OCI-LY1 (cell line): ENCODE measurements at regions not wholly inside any gene's neighbourhood (a gene's known extent, or its start where the extent isn't known, plus 50 kb on each side); places are given as distances from the start of the nearest gene placed in this dataset.

Experiments
- H2AFZ ChIP-seq: fragments of 200-600 bp; sonication (generic), shearing (Covaris generic); 2 replicates; pipeline ENCODE4 v1.6.0; 2014; ENCODE audit warnings: antibody characterized with exemption, mild to moderate bottlenecking, low read length
- H3F3A ChIP-seq: fragments of 200-600 bp; sonication (generic), shearing (Covaris generic); 2 replicates; pipeline ENCODE4 v1.6.0; 2014; ENCODE audit warnings: mild to moderate bottlenecking, antibody characterized with exemption, low read length, moderate library complexity; ENCODE audit not compliant: insufficient read depth
- H3K27ac ChIP-seq: fragments of 200-600 bp; sonication (generic); 2 replicates; pipeline ENCODE4 v1.5.1; 2014; ENCODE audit warnings: low read length, mixed run types, mild to moderate bottlenecking, low read depth; ENCODE audit not compliant: poor library complexity, severe bottlenecking
- H3K27me3 ChIP-seq: fragments of 200-600 bp; sonication (generic); 2 replicates; pipeline ENCODE4 v1.6.0; 2014; ENCODE audit warnings: antibody characterized with exemption, mild to moderate bottlenecking, low read length, moderate library complexity; ENCODE audit not compliant: insufficient read depth
- H3K36me3 ChIP-seq: fragments of 200-600 bp; sonication (generic); 2 replicates; pipeline ENCODE4 v1.6.1; 2014; ENCODE audit warnings: mild to moderate bottlenecking, antibody characterized with exemption, low read length, moderate library complexity, mixed read lengths; ENCODE audit not compliant: insufficient read depth
- H3K4me1 ChIP-seq: fragments of 200-600 bp; sonication (generic); 2 replicates; pipeline ENCODE4 v1.5.1; 2014; ENCODE audit warnings: mild to moderate bottlenecking, low read length, moderate library complexity; ENCODE audit not compliant: insufficient read depth, severe bottlenecking
- H3K4me2 ChIP-seq: fragments of 200-600 bp; sonication (generic), shearing (Covaris generic); 2 replicates; pipeline ENCODE4 v1.6.1; 2014; ENCODE audit warnings: low read length
- H3K4me3 ChIP-seq: fragments of 200-600 bp; sonication (generic); 2 replicates; pipeline ENCODE4 v1.5.1; 2014; ENCODE audit warnings: low read length, low read depth, mild to moderate bottlenecking, mixed read lengths; ENCODE audit not compliant: poor library complexity, severe bottlenecking
- H3K79me2 ChIP-seq: fragments of 200-600 bp; shearing (Covaris generic); 2 replicates; pipeline ENCODE4 v1.6.1; 2016; ENCODE audit warnings: mixed run types, low read length, mixed read lengths; ENCODE audit not compliant: insufficient read depth
- H3K9ac ChIP-seq: fragments of 200-600 bp; sonication (generic), shearing (Covaris generic); 2 replicates; pipeline ENCODE4 v1.6.1; 2014; ENCODE audit warnings: mild to moderate bottlenecking, low read length, mixed read lengths
- H3K9me2 ChIP-seq: fragments of 200-600 bp; sonication (generic), shearing (Covaris generic); 2 replicates; pipeline ENCODE4 v1.6.1; 2014; ENCODE audit warnings: low read depth, mild to moderate bottlenecking, low read length, mixed read lengths
- H3K9me3 ChIP-seq: fragments of 200-600 bp; shearing (Covaris generic); 2 replicates; pipeline ENCODE4 v1.6.1; 2014; ENCODE audit warnings: low read length, mixed read lengths
- H4K20me1 ChIP-seq: fragments of 200-600 bp; sonication (generic), shearing (Covaris generic); 2 replicates; pipeline ENCODE4 v1.6.0; 2016; ENCODE audit warnings: mild to moderate bottlenecking, low read length; ENCODE audit not compliant: insufficient read depth
- EZH2 ChIP-seq: fragments of 200-600 bp; sonication (generic), shearing (Covaris generic); IDR thresholded peaks from 2 replicates; pipeline ENCODE4 v1.8.0; 2017; ENCODE audit warnings: borderline replicate concordance, mixed run types, mild to moderate bottlenecking, antibody characterized with exemption, low read length, moderate library complexity, mixed read lengths
- TF ChIP-seq, protein P1 (sequence below): fragments of 200-600 bp; sonication (generic), shearing (Covaris generic); IDR thresholded peaks from 2 replicates; pipeline ENCODE4 v1.5.1; 2017; ENCODE audit warnings: mild to moderate bottlenecking, antibody characterized with exemption, low read length, moderate library complexity, mixed read lengths

- H3K36me3 ChIP-seq: no peaks in the 10 kb centered on the region
- H4K20me1 ChIP-seq: no peaks in the 10 kb centered on the region
- TF ChIP-seq EZH2: no peak
- TF ChIP-seq, protein P1, sequence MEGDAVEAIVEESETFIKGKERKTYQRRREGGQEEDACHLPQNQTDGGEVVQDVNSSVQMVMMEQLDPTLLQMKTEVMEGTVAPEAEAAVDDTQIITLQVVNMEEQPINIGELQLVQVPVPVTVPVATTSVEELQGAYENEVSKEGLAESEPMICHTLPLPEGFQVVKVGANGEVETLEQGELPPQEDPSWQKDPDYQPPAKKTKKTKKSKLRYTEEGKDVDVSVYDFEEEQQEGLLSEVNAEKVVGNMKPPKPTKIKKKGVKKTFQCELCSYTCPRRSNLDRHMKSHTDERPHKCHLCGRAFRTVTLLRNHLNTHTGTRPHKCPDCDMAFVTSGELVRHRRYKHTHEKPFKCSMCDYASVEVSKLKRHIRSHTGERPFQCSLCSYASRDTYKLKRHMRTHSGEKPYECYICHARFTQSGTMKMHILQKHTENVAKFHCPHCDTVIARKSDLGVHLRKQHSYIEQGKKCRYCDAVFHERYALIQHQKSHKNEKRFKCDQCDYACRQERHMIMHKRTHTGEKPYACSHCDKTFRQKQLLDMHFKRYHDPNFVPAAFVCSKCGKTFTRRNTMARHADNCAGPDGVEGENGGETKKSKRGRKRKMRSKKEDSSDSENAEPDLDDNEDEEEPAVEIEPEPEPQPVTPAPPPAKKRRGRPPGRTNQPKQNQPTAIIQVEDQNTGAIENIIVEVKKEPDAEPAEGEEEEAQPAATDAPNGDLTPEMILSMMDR: no peak
- no peaks in the 10 kb centered on the region for H3K79me2 ChIP-seq
- H3K27me3 ChIP-seq: no peaks in the 10 kb centered on the region
- H3K4me3 ChIP-seq: no peak overlapping the region
- H3F3A ChIP-seq: no peaks in the 10 kb centered on the region
- H3K4me2 ChIP-seq: no peak overlapping the region
- no peak overlapping the region for H3K27ac ChIP-seq
- H3K9me2 ChIP-seq: no peaks in the 10 kb centered on the region
- no peak overlapping the region for H2AFZ ChIP-seq
- no peak overlapping the region for H3K9ac ChIP-seq
- H3K9me3 ChIP-seq: no peaks in the 10 kb centered on the region
- no peaks in the 10 kb centered on the region for H3K4me1 ChIP-seq
Measured at GRCh38 chr3:76972624-76973296, 67.1 kb upstream of the ROBO2 start.

DNA sequence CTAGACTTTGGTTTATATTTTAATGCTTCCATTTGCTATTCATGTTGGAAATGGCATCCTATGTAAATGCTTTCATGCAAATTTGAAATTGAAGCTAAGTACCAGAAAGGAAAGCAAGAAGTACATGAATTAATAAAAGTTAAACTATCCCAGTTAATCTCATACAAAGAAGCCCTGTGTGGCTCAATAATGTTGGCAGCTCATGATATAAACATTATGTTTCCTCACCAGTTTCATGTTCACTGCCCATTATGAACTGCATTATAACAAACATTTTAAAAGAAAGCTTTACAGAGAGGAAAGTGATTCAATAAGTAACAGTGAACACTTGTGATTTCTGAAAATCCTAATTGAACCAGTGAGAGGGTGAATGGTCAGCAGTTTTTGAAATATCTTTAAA lies 62.9 kb upstream of the ROBO2 start:
- Histone ChIP-seq H3K27ac (no peak overlapping the region), H2AFZ (no peak overlapping the region), H4K20me1 (no peaks in the 10 kb centered on the region), H3K27me3 (no peaks in the 10 kb centered on the region), H3K79me2 (no peaks in the 10 kb centered on the region), H3K4me1 (no peaks in the 10 kb centered on the region), H3K9me2 (no peaks in the 10 kb centered on the region), H3K9me3 (no peaks in the 10 kb centered on the region), H3K36me3 (no peaks in the 10 kb centered on the region), H3F3A (no peaks in the 10 kb centered on the region), H3K4me3 (no peak overlapping the region), H3K9ac (no peak overlapping the region), H3K4me2 (no peak overlapping the region)
- TF ChIP-seq EZH2: no peak
- TF ChIP-seq, protein P1: no peak

DNA sequence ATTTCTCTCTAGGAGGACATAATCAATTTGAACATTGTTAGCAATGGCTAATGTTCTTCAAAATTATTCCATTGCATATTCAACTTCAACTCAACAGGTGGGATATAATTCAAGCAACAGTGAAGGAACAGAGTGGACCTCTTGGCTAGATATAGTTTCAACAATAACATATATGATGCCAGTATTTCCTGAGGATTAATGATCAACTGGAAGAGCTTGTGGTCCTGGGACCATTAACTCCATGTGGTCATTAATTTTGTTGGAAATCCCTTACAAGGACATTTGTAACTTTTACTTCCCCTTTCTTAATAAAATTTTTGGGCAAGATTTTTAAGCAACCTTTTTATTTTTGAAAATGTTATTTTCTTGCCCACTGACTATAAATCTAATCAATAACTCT lies 54.3 kb upstream of the ROBO2 start:
- H4K20me1 ChIP-seq: no peaks in the 10 kb centered on the region

More for the DNA sequence above, 54.3 kb upstream of the ROBO2 start:
- H3K9me2 ChIP-seq: no peaks in the 10 kb centered on the region
- H3K36me3 ChIP-seq: no peaks in the 10 kb centered on the region
- H3K4me2 ChIP-seq: no peak overlapping the region
- no peaks in the 10 kb centered on the region for H3K9me3 ChIP-seq
- H3K79me2 ChIP-seq: no peaks in the 10 kb centered on the region
- no peaks in the 10 kb centered on the region for H3K4me1 ChIP-seq
- H2AFZ ChIP-seq: no peak overlapping the region
- H3K27me3 ChIP-seq: no peaks in the 10 kb centered on the region
- no peak overlapping the region for H3K27ac ChIP-seq
- no peak overlapping the region for H3K4me3 ChIP-seq
- no peak overlapping the region for H3K9ac ChIP-seq
- no peak for TF ChIP-seq EZH2
- TF ChIP-seq, protein P1: no peak
- no peaks in the 10 kb centered on the region for H3F3A ChIP-seq
